ENCODE measurements at regions not wholly inside any gene's neighbourhood (a gene's known extent, or its start where the extent isn't known, plus 50 kb on each side); places are given as distances from the start of the nearest gene placed in this dataset.
"Not testable (repeated sequence)": the region's sequence is repeated elsewhere in the genome, so short reads cannot be mapped to it uniquely, and the experiment has no call there.

DNA sequence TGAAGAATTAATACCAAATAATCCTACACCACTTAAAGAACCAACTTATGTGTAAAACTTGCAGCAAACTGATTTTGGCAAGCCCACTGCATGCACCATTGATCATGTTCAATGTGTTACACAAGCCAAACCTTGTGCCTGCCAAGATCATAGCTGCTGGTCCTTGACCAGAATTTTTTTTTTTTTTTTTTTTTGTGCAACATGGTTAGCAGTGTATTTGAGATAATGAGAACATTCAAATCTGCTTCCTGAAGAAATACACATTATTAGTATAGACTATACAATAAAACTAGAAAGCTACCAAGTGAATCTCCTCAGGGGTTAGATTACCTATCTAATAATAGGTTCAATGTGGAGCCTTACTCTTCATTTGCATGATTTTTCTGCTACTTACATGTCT is 421.0 kb downstream of the MRPL39 start:
- no peak overlapping the region for H3K4me3 ChIP-seq
- no peak overlapping the region for H3K27ac ChIP-seq
- no peak for ATAC-seq
- DNase-seq = peak in 2 of 4 donors; percentile 3 to 14
- H3K9me3 ChIP-seq = no peaks in the 10 kb centered on the region
- TF ChIP-seq, protein P1, sequence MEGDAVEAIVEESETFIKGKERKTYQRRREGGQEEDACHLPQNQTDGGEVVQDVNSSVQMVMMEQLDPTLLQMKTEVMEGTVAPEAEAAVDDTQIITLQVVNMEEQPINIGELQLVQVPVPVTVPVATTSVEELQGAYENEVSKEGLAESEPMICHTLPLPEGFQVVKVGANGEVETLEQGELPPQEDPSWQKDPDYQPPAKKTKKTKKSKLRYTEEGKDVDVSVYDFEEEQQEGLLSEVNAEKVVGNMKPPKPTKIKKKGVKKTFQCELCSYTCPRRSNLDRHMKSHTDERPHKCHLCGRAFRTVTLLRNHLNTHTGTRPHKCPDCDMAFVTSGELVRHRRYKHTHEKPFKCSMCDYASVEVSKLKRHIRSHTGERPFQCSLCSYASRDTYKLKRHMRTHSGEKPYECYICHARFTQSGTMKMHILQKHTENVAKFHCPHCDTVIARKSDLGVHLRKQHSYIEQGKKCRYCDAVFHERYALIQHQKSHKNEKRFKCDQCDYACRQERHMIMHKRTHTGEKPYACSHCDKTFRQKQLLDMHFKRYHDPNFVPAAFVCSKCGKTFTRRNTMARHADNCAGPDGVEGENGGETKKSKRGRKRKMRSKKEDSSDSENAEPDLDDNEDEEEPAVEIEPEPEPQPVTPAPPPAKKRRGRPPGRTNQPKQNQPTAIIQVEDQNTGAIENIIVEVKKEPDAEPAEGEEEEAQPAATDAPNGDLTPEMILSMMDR (IDR thresholded peaks at IDR 0.05) = no peak
- intact Hi-C loops (cut with DNase I) = no loop called here
- no peaks in the 10 kb centered on the region for H3K4me1 ChIP-seq
- H3K27me3 ChIP-seq = no peaks in the 10 kb centered on the region
- H3K36me3 ChIP-seq (replicated peaks in 1 of 2; ENCODE audit: insufficient read depth in 1 of 2, low read depth in 2 of 2) = no peaks in the 10 kb centered on the region

DNA sequence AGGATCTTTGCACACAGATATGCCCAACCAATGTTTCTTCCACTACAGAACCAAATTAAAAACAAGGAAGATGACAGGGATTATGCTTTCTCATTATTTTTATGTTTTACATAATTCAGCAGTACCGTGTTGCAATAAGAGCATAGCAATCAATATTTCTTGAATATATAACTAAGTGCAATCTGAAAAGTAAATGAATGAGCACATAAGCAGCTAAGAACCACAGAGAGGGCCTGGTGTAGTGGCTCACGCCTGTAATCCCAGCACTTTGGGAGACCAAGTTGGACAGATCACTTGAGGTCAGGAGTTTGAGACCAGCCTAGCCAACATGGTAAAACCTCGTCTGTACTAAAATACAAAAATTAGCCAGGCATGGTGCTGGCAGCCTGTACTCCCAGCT is 423.7 kb downstream of the MRPL39 start:
- Histone ChIP-seq H3K9me3 (no peaks in the 10 kb centered on the region), H3K4me3 (no peak overlapping the region), H3K4me1 (no peaks in the 10 kb centered on the region), H3K27me3 (no peaks in the 10 kb centered on the region), H3K27ac (peak overlapping the region in 2 of 4 donors; percentile 12 to 59), H3K36me3 (replicated peaks in 1 of 2; ENCODE audit: insufficient read depth in 1 of 2, low read depth in 2 of 2) (no peaks in the 10 kb centered on the region)
- no peak for ATAC-seq
- WGBS, 2 donors = 21 to 28% methylated on average over 3 of the region's 3 CpGs
- intact Hi-C loops (cut with DNase I) = no loop called here
- TF ChIP-seq POLR2A (IDR thresholded peaks at IDR 0.05) = no peak
- TF ChIP-seq, protein P1 (IDR thresholded peaks at IDR 0.05) = no peak
- no peak for DNase-seq

DNA sequence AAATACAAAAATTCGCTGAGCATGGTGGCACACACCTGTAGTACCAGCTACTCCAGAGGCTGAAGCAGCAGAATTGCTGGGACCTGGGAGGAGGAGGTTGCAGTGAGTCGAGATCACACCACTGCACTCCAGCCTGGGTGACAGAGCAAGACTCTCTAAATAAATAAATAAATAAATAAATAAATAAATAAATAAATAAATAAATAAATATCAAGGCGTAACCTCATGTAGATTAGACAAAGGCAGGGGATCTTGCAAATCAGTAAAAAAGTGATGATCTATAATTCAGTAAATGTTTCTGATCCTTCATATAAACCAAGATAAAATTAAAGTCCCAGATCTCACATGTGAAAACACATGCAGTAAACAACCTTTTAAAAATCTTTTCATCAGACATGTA is 425.6 kb downstream of the MRPL39 start:
- H3K27ac ChIP-seq; H3K9me3 ChIP-seq; H3K4me3 ChIP-seq; H3K27me3 ChIP-seq; H3K36me3 ChIP-seq (replicated peaks in 1 of 2; ENCODE audit: insufficient read depth in 1 of 2, low read depth in 2 of 2); H3K4me1 ChIP-seq; ATAC-seq; intact Hi-C loops (cut with DNase I); DNase-seq: not testable (repeated sequence)
- 60 to 71% methylated on average over 3 of the region's 3 CpGs for WGBS, 2 donors

DNA sequence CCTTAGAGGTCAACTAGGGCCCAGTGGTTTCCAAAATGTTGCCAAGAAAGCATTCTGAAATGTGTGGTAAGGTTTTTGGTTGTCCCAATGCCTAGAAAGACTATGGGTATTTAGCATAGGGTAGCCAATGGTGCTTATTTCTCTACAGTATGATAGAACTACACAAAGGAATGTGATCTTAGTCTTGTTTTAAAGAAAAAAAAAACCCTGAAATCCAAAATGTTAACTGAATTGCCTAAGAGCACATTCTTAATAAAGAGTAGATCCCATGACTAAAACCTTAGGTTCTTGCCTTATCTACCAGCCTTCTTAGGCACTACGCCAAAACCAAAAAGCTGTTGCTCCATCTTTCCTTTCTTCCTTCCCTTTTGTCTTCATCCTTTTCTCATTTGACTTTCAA is 428.2 kb downstream of the MRPL39 start:
- Histone ChIP-seq H3K27me3 (no peaks in the 10 kb centered on the region), H3K27ac (no peak overlapping the region), H3K9me3 (no peaks in the 10 kb centered on the region), H3K4me1 (no peaks in the 10 kb centered on the region), H3K36me3 (replicated peaks in 1 of 2; ENCODE audit: insufficient read depth in 1 of 2, low read depth in 2 of 2) (no peaks in the 10 kb centered on the region), H3K4me3 (no peak overlapping the region)
- no peak for ATAC-seq
- DNase-seq = no peak
- TF ChIP-seq, protein P1 (IDR thresholded peaks at IDR 0.05) = no peak
- no peak for TF ChIP-seq POLR2A (IDR thresholded peaks at IDR 0.05)
- intact Hi-C loops (cut with DNase I) = no loop called here
- WGBS, 2 donors = 38 to 67% methylated on average over 1 of the region's 1 CpG

DNA sequence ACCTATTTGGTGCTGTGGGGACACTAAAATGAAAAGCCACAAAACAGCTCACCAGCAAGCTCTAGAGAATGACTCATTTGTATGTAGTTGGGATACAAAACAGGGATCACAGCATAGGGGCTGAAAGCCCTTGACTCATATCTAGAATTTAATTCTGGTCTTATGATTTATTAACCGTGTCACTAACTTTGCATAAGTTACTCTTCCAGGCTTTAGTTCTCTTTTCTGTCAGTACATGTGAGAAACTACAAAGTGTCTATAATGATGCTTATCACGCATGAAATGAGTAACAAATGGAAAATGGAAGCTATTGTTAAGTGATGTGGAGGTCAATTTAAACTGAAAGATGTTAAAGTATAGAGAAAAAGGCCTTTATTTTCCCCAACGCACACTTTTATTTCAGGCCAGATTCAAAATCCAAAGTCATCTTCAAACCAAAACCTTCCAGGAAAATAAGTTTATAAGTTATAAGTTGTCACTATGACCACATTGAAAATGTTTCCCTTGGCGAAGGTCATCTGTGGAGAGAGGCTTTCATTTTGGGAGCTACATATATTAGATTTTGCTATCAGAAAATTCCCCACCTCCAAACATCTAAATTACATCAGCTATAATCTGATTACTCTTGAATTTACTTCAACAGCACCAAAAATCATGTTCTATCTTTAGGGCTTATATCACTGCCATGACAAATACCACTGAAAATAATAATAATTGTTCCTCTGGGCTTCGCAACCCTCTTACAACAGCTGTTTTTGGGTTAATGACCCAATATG is 430.5 kb downstream of the MRPL39 start:
- Histone ChIP-seq H3K36me3 (replicated peaks in 1 of 2; ENCODE audit: insufficient read depth in 1 of 2, low read depth in 2 of 2) (no peaks in the 10 kb centered on the region), H3K27ac (no peak overlapping the region), H3K4me1 (no peaks in the 10 kb centered on the region), H3K9me3 (no peaks in the 10 kb centered on the region), H3K4me3 (no peak overlapping the region), H3K27me3 (no peaks in the 10 kb centered on the region)
- no peak for TF ChIP-seq POLR2A (IDR thresholded peaks at IDR 0.05)
- TF ChIP-seq, protein P1 (IDR thresholded peaks at IDR 0.05) = no peak
- WGBS, 2 donors = 53 to 71% methylated on average over 5 of the region's 5 CpGs
- DNase-seq (no peak), ATAC-seq (no peak)
- intact Hi-C loops (cut with DNase I) = no loop called here

All from body of pancreas (tissue), 4 donors.